Loucy (cell line): ENCODE measurements at regions not wholly inside any gene's neighbourhood (a gene's known extent, or its start where the extent isn't known, plus 50 kb on each side); places are given as distances from the start of the nearest gene placed in this dataset.
"Not testable (repeated sequence)": the region's sequence is repeated elsewhere in the genome, so short reads cannot be mapped to it uniquely, and the experiment has no call there.

Experiments
- H2AFZ ChIP-seq: fragments of 200-600 bp; sonication (generic); 2 replicates; pipeline ENCODE4 v1.6.0; 2016; ENCODE audit warnings: antibody characterized with exemption, mild to moderate bottlenecking, low read length, moderate library complexity
- H3F3A ChIP-seq: fragments of 200-600 bp; 2 replicates; pipeline ENCODE4 v1.6.0; 2016; ENCODE audit warnings: antibody characterized with exemption, low read depth, mild to moderate bottlenecking
- H3K27me3 ChIP-seq: fragments of 200-600 bp; sonication (generic); 2 replicates; pipeline ENCODE4 v1.6.1; 2014; ENCODE audit warnings: low read length, mild to moderate bottlenecking; ENCODE audit not compliant: insufficient read depth, poor library complexity, severe bottlenecking
- H3K36me3 ChIP-seq: fragments of 200-600 bp; sonication (generic); 2 replicates; pipeline ENCODE4 v1.6.1; 2016; ENCODE audit warnings: low read length; ENCODE audit not compliant: insufficient read depth
- H3K4me1 ChIP-seq: fragments of 200-600 bp; sonication (generic); 2 replicates; pipeline ENCODE4 v1.5.1; 2014; ENCODE audit warnings: low read length, mild to moderate bottlenecking; ENCODE audit not compliant: insufficient read depth, poor library complexity, severe bottlenecking
- H3K4me2 ChIP-seq: fragments of 200-600 bp; sonication (generic); 2 replicates; pipeline ENCODE4 v1.6.0; 2014; ENCODE audit warnings: antibody characterized with exemption, low read length, low read depth, mild to moderate bottlenecking; ENCODE audit not compliant: poor library complexity, severe bottlenecking
- H3K4me3 ChIP-seq: fragments of 200-600 bp; sonication (generic); 2 replicates; pipeline ENCODE4 v1.5.1; 2014; ENCODE audit warnings: low read length, mild to moderate bottlenecking, mixed read lengths; ENCODE audit not compliant: poor library complexity, severe bottlenecking
- H3K79me2 ChIP-seq: fragments of 200-600 bp; sonication (generic); 2 replicates; pipeline ENCODE4 v1.6.1; 2014; ENCODE audit warnings: low read length; ENCODE audit not compliant: insufficient read depth
- H3K9ac ChIP-seq: fragments of 200-600 bp; sonication (generic); 2 replicates; pipeline ENCODE4 v1.6.0; 2014; ENCODE audit warnings: mild to moderate bottlenecking, low read depth, low read length, moderate library complexity; ENCODE audit not compliant: poor library complexity, severe bottlenecking
- H3K9me2 ChIP-seq: fragments of 200-600 bp; sonication (generic); replicated peaks from 2 replicates; pipeline ENCODE4 v1.6.1; 2016; ENCODE audit warnings: low read depth, low read length, mixed read lengths
- H3K9me3 ChIP-seq: fragments of 200-600 bp; sonication (generic); 2 replicates; pipeline ENCODE4 v1.6.1; 2014; ENCODE audit warnings: mild to moderate bottlenecking, antibody characterized with exemption, low read length, low read depth; ENCODE audit not compliant: insufficient read depth
- H4K20me1 ChIP-seq: fragments of 200-600 bp; sonication (generic); 2 replicates; pipeline ENCODE4 v1.6.0; 2014; ENCODE audit warnings: antibody characterized with exemption, low read length, mild to moderate bottlenecking; ENCODE audit not compliant: insufficient read depth, poor library complexity, severe bottlenecking
- TF ChIP-seq, protein P1 (sequence below): fragments of 200-600 bp; sonication (generic); conservative IDR thresholded peaks from 2 replicates; pipeline ENCODE4 v1.5.1; 2014; ENCODE audit warnings: mild to moderate bottlenecking, antibody characterized with exemption, low read length

DNA sequence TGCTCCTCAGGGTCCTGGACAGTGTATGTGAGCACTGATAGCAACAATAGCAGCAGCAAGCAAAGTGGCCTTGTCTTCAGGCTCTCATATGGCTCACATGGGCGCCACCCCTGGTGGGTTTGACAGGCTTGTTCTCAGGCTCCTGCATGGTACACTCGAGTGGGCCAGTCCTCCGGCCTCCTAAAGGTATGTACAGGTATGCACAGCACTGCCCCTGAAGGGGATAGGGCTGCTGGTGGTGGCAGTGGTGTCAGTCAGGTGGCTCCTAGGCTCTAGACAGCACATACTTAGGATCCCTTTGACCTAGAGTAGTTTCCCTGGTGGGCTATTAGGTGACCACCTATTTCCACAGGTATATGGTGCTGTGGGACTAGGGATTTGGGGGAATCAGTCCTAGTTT lies 79.8 kb downstream of the LGALS9B start:
- not testable (repeated sequence) for H3K79me2 ChIP-seq, H3K4me1 ChIP-seq, H3K9me2 ChIP-seq, H3F3A ChIP-seq, H3K9me3 ChIP-seq, H3K4me2 ChIP-seq, H3K27me3 ChIP-seq, H3K4me3 ChIP-seq, H3K9ac ChIP-seq, H4K20me1 ChIP-seq, H3K36me3 ChIP-seq, H2AFZ ChIP-seq

DNA sequence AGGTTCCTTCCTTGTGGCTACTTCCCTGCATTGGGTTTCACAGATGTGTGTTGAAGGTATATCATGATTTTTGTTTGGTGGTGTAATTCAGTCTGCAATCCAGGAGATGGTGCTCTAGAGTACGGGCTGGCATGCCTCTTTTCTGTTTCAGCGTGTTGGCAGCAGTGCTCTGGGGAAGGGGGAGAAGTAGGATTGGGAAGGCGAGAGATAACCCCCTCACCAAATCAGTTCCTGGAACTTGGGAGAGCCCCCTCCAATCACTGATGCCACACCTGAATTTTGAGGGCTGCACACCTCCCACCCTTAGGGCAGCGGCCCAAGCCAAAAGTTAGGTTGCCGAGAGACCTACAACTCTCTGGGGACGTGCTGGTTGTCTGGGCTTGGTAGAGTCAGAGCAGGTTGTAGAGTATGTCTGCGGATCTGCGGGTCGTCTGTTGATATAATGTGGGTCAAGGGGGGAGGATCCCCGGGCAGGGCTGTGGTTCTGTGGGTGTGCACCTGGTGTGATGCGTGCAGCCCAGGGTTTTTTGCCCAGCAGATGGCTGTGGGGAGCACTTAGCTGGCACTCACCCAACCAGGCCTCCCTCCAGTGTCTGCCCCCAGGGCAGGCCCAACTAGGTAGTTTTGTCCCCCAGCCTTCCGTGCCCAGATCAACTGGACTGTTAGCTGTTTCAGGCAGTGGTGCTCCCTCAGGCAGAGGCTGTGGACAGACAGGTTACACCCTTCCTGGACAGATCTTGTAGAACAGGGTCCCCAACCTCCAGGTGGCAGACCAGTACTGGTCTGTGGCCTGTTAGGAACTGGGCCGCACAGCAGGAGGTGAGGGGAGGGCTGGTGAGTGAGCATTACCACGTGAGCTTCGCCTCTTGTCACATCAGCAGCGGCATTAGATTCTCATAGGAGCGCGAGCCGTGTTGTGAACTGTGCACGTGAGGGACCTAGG lies 85.7 kb downstream of the LGALS9B start:
- not testable (repeated sequence) for H3K9me3 ChIP-seq, H3F3A ChIP-seq, H3K79me2 ChIP-seq, H3K36me3 ChIP-seq, H4K20me1 ChIP-seq, H3K4me1 ChIP-seq, H3K27me3 ChIP-seq, H3K9me2 ChIP-seq, H3K9ac ChIP-seq
- H3K4me2 ChIP-seq, result peak overlapping the region; percentile 60
- TF ChIP-seq, protein P1, sequence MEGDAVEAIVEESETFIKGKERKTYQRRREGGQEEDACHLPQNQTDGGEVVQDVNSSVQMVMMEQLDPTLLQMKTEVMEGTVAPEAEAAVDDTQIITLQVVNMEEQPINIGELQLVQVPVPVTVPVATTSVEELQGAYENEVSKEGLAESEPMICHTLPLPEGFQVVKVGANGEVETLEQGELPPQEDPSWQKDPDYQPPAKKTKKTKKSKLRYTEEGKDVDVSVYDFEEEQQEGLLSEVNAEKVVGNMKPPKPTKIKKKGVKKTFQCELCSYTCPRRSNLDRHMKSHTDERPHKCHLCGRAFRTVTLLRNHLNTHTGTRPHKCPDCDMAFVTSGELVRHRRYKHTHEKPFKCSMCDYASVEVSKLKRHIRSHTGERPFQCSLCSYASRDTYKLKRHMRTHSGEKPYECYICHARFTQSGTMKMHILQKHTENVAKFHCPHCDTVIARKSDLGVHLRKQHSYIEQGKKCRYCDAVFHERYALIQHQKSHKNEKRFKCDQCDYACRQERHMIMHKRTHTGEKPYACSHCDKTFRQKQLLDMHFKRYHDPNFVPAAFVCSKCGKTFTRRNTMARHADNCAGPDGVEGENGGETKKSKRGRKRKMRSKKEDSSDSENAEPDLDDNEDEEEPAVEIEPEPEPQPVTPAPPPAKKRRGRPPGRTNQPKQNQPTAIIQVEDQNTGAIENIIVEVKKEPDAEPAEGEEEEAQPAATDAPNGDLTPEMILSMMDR, result peak; percentile 57
- H3K4me3 ChIP-seq, result peak overlapping the region; percentile 53
- H2AFZ ChIP-seq, result peak overlapping the region; percentile 67; the same call in 1 of the 2 replicates

DNA sequence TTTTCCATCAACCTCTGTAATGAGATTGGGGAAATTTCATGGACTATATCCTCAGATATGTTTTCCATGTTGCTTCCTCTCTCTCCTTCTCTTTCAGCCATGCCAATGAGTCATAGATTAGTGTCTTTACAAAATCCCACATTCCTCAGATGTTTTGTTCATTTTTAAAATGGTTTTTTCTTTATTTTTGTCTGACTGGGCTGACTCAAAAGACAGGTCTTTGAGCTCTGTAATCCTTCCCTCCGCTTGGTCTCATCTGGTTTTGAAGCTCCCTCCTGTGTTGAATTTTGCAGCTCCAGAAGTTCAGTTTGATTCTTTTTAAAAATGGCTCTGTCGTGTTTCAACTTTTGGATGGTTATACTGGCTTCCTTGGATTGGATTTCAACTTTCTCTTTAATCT lies 86.7 kb downstream of the LGALS9B start:
- H3K9me3 ChIP-seq, H3K27me3 ChIP-seq, H3K79me2 ChIP-seq, H3F3A ChIP-seq, H3K4me2 ChIP-seq, H2AFZ ChIP-seq, H3K9me2 ChIP-seq, H4K20me1 ChIP-seq, H3K9ac ChIP-seq, H3K4me1 ChIP-seq, H3K4me3 ChIP-seq, H3K36me3 ChIP-seq: not testable (repeated sequence)

DNA sequence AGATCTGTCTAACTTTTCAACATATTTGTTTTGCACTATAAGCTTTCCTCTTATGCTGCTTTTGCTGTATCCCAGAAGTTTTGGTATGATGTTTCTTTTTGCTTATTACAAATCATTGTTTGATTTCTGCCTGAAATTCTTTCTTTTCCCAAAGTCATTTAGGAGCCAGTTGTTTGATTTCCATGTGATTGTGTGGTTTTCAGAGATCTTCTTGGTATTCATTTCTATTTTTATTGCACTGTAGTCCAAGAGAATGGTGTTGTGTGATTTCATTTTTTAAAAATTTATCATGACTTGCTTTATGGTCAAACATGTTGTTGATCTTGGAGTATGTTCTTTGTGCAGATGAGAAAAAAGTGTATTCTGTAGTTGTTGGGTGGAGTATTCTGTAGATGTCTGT lies 88.1 kb downstream of the LGALS9B start:
- not testable (repeated sequence) for H3K9me2 ChIP-seq, H3K4me1 ChIP-seq, H3F3A ChIP-seq, H3K4me3 ChIP-seq, H3K9me3 ChIP-seq, H3K79me2 ChIP-seq, H3K36me3 ChIP-seq, H2AFZ ChIP-seq, H4K20me1 ChIP-seq, H3K27me3 ChIP-seq, H3K9ac ChIP-seq, H3K4me2 ChIP-seq

DNA sequence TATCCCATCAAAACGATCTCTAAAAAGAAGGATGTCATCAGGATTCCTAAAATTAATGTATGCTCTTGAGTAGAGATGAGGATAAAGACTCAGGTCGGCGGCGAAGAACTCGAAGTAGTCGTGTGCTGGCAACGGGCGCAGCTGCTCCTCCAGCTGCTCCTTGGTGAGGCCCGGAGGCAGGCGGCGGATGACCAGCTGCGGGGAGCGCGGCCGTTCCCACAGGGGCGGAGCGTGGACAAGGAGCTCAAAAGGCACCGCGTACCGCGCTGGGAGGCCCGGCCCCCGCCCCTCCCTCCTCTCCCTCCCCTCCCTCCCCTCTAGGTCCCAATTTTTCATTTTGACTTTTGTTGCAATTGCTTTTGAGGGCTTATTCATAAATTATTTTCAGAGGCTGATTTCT lies 90.7 kb downstream of the LGALS9B start:
- H3K4me1 ChIP-seq, H4K20me1 ChIP-seq, H3K36me3 ChIP-seq, H2AFZ ChIP-seq, H3F3A ChIP-seq, H3K27me3 ChIP-seq, H3K9me3 ChIP-seq, H3K9me2 ChIP-seq, H3K9ac ChIP-seq, H3K4me2 ChIP-seq, H3K4me3 ChIP-seq, H3K79me2 ChIP-seq: not testable (repeated sequence)

DNA sequence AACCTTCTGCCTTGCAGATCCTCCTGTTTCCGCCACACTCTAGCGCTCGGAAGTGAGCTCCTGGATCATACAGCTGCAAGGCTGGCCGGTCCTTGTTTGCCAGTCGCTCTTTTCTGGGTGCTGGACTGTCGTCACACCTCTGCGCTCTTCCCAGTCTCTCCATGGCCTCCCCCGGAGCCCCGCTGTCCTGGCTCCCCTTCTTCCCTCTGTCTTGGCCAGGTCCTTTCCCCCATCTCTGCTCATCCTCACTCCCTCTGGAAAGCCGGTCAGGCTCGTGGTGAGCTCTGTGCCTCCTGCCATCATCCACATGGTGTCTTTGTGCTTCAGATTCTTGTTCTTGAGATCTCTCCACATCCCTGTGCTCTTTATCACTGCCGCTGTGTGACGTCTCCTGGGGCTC lies 91.6 kb downstream of the LGALS9B start:
- H3K4me2 ChIP-seq, H3K4me1 ChIP-seq, H3K27me3 ChIP-seq: not testable (repeated sequence)

More for the DNA sequence above, 91.6 kb downstream of the LGALS9B start:
- not testable (repeated sequence) for H2AFZ ChIP-seq, H3K9me2 ChIP-seq, H3K36me3 ChIP-seq, H3K9me3 ChIP-seq, H3K9ac ChIP-seq, H3K4me3 ChIP-seq, H3K79me2 ChIP-seq, H3F3A ChIP-seq, H4K20me1 ChIP-seq
